GM13977 (cell line): ENCODE measurements at regions not wholly inside any gene's neighbourhood (a gene's known extent, or its start where the extent isn't known, plus 50 kb on each side); places are given as distances from the start of the nearest gene placed in this dataset.

Source experiments
- DNase-seq: peaks from one replicate; pipeline ENCODE4 v3.0.0; 2012; ENCODE audit warnings: low spot score
- CTCF ChIP-seq: IDR thresholded peaks from 2 replicates; pipeline ENCODE4 v1.5.1; 2012; ENCODE audit warnings: mild to moderate bottlenecking, control low read depth; ENCODE audit not compliant: insufficient read depth; ENCODE audit errors: extremely low read depth, missing control alignments
- in situ Hi-C: fragments of 300-500 bp; cut with MboI; formaldehyde crosslinking; loops from one replicate; pipeline ENCODE4 v1.12.0; 2022; ENCODE audit warnings: low sequenced_read_pairs, low pct_unique_long_range_greater_than_20kb, mixed read lengths, inconsistent platforms; ENCODE audit not compliant: unreplicated experiment

- DNase-seq, result no peak
- TF ChIP-seq CTCF, result no peak
- in situ Hi-C loops, result no loop called here
Measured at GRCh38 chr10:75305675-75306074, 69.9 kb upstream of the COMTD1 start.

GRCh38 chr10:75304741-75305390, 69.1 kb upstream of the COMTD1 start:
- no peak for DNase-seq
- TF ChIP-seq CTCF, result no peak
- in situ Hi-C loops, result no loop called here

GRCh38 chr10:75304313-75304712, 68.6 kb upstream of the COMTD1 start:
- no peak for TF ChIP-seq CTCF
- DNase-seq, result no peak
- in situ Hi-C loops, result no loop called here

- in situ Hi-C loops, result no loop called here
Measured at GRCh38 chr10:75303045-75303777, 67.5 kb upstream of the COMTD1 start.

GRCh38 chr10:75302029-75302428, 66.3 kb upstream of the COMTD1 start:
- in situ Hi-C loops, result no loop called here
- TF ChIP-seq CTCF, result no peak
- DNase-seq, result no peak

More at GRCh38 chr10:75303045-75303777, 67.5 kb upstream of the COMTD1 start:
- no peak for DNase-seq
- no peak for TF ChIP-seq CTCF

GRCh38 chr10:75297021-75297599, 61.4 kb upstream of the COMTD1 start:
- in situ Hi-C loops, result no loop called here
- no peak for TF ChIP-seq CTCF
- no peak for DNase-seq
